ENCODE measurements at regions not wholly inside any gene's neighbourhood (a gene's known extent, or its start where the extent isn't known, plus 50 kb on each side); places are given as distances from the start of the nearest gene placed in this dataset.

DNA sequence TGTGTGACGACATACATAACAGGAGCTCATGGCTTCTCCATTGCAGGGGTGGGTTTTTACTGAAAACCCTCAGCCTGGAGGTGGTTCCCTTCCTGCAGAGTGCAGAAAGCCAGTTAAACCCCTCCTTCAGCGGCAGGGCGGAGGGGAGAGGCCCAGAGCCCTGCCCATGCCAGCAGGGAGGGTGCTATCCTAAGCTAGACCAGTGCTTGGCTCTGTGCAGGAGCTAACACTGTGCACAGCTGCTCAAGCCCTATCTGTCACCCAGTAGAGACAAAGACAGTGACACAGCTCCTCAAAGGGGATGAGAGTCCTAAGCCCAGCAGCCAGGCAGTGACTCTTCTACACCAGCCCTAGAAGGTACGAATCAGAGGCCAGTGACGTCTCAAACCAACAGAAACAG, 70.0 kb upstream of the ZSWIM6 start:
- Histone ChIP-seq H3K27me3 (no peaks in the 10 kb centered on the region), H3K4me3 (no peak overlapping the region), H3K4me1 (no peaks in the 10 kb centered on the region), H3K27ac (no peak overlapping the region), H3K9me3 (no peaks in the 10 kb centered on the region), H3K36me3 (no peaks in the 10 kb centered on the region)
- WGBS, 2 donors = 88 to 94% methylated on average over 5 of the region's 5 CpGs
- DNase-seq = no peak
- intact Hi-C loops (cut with DNase I) = no loop called here
- TF ChIP-seq EP300 (IDR thresholded peaks at IDR 0.05) = no peak
- TF ChIP-seq, protein P1, sequence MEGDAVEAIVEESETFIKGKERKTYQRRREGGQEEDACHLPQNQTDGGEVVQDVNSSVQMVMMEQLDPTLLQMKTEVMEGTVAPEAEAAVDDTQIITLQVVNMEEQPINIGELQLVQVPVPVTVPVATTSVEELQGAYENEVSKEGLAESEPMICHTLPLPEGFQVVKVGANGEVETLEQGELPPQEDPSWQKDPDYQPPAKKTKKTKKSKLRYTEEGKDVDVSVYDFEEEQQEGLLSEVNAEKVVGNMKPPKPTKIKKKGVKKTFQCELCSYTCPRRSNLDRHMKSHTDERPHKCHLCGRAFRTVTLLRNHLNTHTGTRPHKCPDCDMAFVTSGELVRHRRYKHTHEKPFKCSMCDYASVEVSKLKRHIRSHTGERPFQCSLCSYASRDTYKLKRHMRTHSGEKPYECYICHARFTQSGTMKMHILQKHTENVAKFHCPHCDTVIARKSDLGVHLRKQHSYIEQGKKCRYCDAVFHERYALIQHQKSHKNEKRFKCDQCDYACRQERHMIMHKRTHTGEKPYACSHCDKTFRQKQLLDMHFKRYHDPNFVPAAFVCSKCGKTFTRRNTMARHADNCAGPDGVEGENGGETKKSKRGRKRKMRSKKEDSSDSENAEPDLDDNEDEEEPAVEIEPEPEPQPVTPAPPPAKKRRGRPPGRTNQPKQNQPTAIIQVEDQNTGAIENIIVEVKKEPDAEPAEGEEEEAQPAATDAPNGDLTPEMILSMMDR (IDR thresholded peaks at IDR 0.05) = no peak
- no peak for TF ChIP-seq POLR2A (IDR thresholded peaks at IDR 0.05)
- TF ChIP-seq POLR2AphosphoS5 (IDR thresholded peaks at IDR 0.05) = no peak

DNA sequence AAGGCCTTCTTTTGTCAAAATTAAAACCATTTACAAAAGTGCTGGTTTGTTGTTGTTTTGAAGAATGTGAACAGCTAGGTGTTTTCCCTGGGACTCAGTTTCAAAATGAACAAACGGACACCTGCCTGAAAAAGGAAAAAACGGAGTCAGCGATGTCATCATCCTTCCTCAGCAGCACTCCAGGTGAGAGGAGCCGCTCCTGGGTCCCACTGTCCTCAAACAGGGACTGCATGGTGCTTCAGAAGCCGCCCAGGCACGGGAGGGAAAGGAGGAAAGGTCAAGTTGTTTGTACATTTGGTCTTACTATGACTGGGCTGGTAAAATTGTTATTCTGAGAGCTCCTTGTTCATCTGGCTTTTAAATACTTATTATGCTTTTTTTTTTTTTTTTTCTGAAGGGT, 69.0 kb upstream of the ZSWIM6 start:
- intact Hi-C loops (cut with DNase I) = no loop called here
- no peaks in the 10 kb centered on the region for H3K9me3 ChIP-seq
- no peaks in the 10 kb centered on the region for H3K27me3 ChIP-seq
- H3K27ac ChIP-seq = no peak overlapping the region
- WGBS, 2 donors = 65 to 80% methylated on average over 6 of the region's 6 CpGs
- H3K4me1 ChIP-seq = no peaks in the 10 kb centered on the region
- H3K4me3 ChIP-seq = no peak overlapping the region
- no peaks in the 10 kb centered on the region for H3K36me3 ChIP-seq
- no peak for TF ChIP-seq POLR2AphosphoS5 (IDR thresholded peaks at IDR 0.05)
- no peak for TF ChIP-seq EP300 (IDR thresholded peaks at IDR 0.05)
- no peak for TF ChIP-seq POLR2A (IDR thresholded peaks at IDR 0.05)
- TF ChIP-seq, protein P1 (IDR thresholded peaks at IDR 0.05) = no peak
- DNase-seq = no peak

DNA sequence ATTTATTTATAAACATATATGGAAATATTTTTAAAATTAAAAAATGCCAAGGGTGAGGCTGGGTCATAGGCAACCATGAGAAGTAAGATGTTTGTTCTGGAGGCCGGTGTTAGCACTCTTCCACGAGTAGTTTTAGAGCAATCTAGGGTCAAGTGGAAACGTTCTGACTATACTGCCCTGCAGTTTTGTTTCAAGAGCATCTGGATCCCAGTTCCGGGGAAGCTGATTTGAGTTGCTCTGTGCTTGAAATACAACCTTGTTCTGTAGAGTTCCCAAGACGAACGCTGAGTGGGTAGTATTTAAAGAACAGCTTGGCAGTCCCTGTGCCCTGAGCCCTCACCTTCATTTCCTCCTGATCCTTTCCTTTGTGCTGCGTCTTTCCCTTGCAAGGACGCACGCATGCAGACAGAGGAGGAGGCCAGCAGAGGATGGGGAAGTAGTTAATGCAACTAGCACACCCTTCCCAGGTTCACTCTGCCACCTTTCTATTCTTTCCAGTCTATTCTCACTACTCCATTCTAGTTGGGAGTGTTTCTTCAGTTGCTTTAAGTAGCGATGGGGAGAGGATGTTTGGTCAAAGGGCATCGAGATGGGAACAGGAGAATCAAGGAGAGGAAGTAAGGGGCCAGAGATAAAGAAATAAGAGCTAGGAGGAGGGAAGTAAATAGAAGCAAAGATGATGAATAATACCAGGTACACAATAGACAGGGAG, 68.3 kb upstream of the ZSWIM6 start:
- TF ChIP-seq POLR2AphosphoS5 (IDR thresholded peaks at IDR 0.05) (no peak), POLR2A (IDR thresholded peaks at IDR 0.05) (no peak), EP300 (IDR thresholded peaks at IDR 0.05) (no peak)
- TF ChIP-seq, protein P1 (IDR thresholded peaks at IDR 0.05) = no peak
- Histone ChIP-seq H3K36me3 (no peaks in the 10 kb centered on the region), H3K9me3 (no peaks in the 10 kb centered on the region), H3K27ac (peak overlapping the region in 2 of 4 donors; percentile 9 to 28), H3K4me3 (no peak overlapping the region), H3K27me3 (no peaks in the 10 kb centered on the region), H3K4me1 (no peaks in the 10 kb centered on the region)
- DNase-seq = no peak
- WGBS, 2 donors = 57 to 72% methylated on average over 11 of the region's 11 CpGs
- intact Hi-C loops (cut with DNase I) = no loop called here

DNA sequence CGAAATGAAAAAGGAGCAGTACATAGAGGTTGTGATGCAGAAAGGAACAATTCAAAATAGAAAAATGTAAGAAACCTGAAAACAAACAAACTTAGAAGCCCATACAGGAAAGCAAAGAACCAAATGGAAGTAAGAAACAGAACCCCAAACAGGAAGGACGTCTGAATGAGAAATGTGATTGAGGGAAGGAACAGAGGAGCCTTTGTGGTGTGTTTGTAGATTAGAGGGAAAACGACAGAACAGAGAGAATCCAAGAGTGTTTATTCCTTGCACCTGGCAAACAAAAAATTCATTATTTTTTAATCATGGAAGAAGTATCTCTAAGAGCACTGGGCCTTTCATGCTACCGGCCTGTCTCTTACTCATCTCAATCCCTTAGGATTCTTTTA, 67.8 kb upstream of the ZSWIM6 start:
- 54 to 56% methylated on average over 4 of the region's 4 CpGs for WGBS, 2 donors
- intact Hi-C loops (cut with DNase I) = no loop called here
- no peaks in the 10 kb centered on the region for H3K36me3 ChIP-seq
- no peak for TF ChIP-seq POLR2AphosphoS5 (IDR thresholded peaks at IDR 0.05)
- TF ChIP-seq EP300 (IDR thresholded peaks at IDR 0.05) = no peak
- no peak for TF ChIP-seq POLR2A (IDR thresholded peaks at IDR 0.05)
- TF ChIP-seq, protein P1 (IDR thresholded peaks at IDR 0.05) = no peak
- no peaks in the 10 kb centered on the region for H3K27me3 ChIP-seq
- no peak for DNase-seq
- no peaks in the 10 kb centered on the region for H3K9me3 ChIP-seq
- peak overlapping the region in 1 of 4 donors; percentile 9 for H3K27ac ChIP-seq
- no peak overlapping the region for H3K4me3 ChIP-seq
- H3K4me1 ChIP-seq = no peaks in the 10 kb centered on the region

DNA sequence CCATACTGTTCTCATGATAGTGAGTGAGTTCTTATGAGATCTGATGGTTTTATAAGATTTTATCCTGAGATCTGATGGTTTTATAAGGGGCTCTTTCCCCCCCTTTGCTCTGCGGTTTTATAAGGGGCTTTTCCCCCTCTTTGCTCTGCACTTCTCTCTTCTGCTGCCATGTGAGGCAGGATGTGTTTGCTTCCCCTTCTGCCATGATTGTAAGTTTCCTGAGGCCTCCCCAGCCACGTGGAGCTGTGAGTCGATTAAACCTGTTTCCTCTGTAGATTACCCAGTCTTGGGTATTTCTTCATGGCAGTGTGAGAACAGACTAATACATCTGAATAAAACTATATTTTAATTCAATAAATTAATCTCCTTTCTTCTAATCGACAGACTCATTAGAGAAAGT, 64.9 kb upstream of the ZSWIM6 start:
- intact Hi-C loops (cut with DNase I) = no loop called here
- no peaks in the 10 kb centered on the region for H3K27me3 ChIP-seq
- WGBS, 2 donors = 64 to 82% methylated on average over 4 of the region's 4 CpGs

More for the DNA sequence above, 64.9 kb upstream of the ZSWIM6 start:
- Histone ChIP-seq H3K9me3 (no peaks in the 10 kb centered on the region), H3K4me1 (no peaks in the 10 kb centered on the region), H3K4me3 (no peak overlapping the region), H3K36me3 (no peaks in the 10 kb centered on the region), H3K27ac (no peak overlapping the region)
- DNase-seq = no peak
- TF ChIP-seq POLR2AphosphoS5 (IDR thresholded peaks at IDR 0.05) = no peak
- no peak for TF ChIP-seq EP300 (IDR thresholded peaks at IDR 0.05)
- TF ChIP-seq POLR2A (IDR thresholded peaks at IDR 0.05) = no peak
- TF ChIP-seq, protein P1 (IDR thresholded peaks at IDR 0.05) = no peak
